Common myeloid progenitor, CD34-positive (primary cell): ENCODE measurements at regions not wholly inside any gene's neighbourhood (a gene's known extent, or its start where the extent isn't known, plus 50 kb on each side); places are given as distances from the start of the nearest gene placed in this dataset.

Experiments
- CTCF ChIA-PET: fragments of 350-600 bp; sonication (Branson Sonifier 250); formaldehyde crosslinking; loops from one replicate; lab custom pipeline; 2021; ENCODE audit warnings: antibody characterized with exemption; lab: Charles Lee
- POLR2A ChIA-PET: fragments of 350-600 bp; sonication (Branson Sonifier 250); formaldehyde crosslinking; loops from one replicate; lab custom pipeline; 2021; ENCODE audit warnings: antibody characterized with exemption; lab: Charles Lee
- DNase-seq, 3 donors: peaks; one replicate each; pipeline versions ENCODE4 v3.0.0 to v3.0.0-alpha.2; 2013
- H3K27ac ChIP-seq, 2 experiments: 1 replicate in 1 of 2; 2 replicates in 1 of 2; pipeline ENCODE4 v1.7.0; 2013; ENCODE audit warnings: inconsistent platforms in 2 of 2, low read length in 2 of 2, mild to moderate bottlenecking in 2 of 2, low read depth in 1 of 2, moderate library complexity in 1 of 2; ENCODE audit not compliant: severe bottlenecking in 2 of 2, insufficient read depth in 1 of 2, poor library complexity in 1 of 2
- H3K27me3 ChIP-seq, 5 experiments: replicated peaks in 2 of 5; 1 replicate in 3 of 5; 2 replicates in 2 of 5; pipeline versions ENCODE4 v1.6.1 to v1.7.0; 2013; ENCODE audit warnings: low read length in 4 of 5, mild to moderate bottlenecking in 2 of 5, moderate library complexity in 2 of 5, inconsistent platforms in 1 of 5; ENCODE audit not compliant: insufficient read depth in 5 of 5, control insufficient read depth in 4 of 5
- H3K36me3 ChIP-seq, 4 experiments: 1 replicate in 2 of 4; 2 replicates in 2 of 4; pipeline versions ENCODE4 v1.6.1 to v1.7.0; 2013; ENCODE audit warnings: low read length in 3 of 4, control low read depth in 1 of 4, mild to moderate bottlenecking in 1 of 4; ENCODE audit not compliant: control insufficient read depth in 4 of 4, insufficient read depth in 4 of 4
- H3K4me1 ChIP-seq, 4 experiments: 1 replicate in 3 of 4; 2 replicates in 1 of 4; pipeline versions ENCODE4 v1.6.1 to v1.7.1; 2013; ENCODE audit warnings: low read length in 3 of 4, mild to moderate bottlenecking in 3 of 4, control low read depth in 1 of 4, inconsistent platforms in 1 of 4, moderate library complexity in 1 of 4; ENCODE audit not compliant: control insufficient read depth in 4 of 4, insufficient read depth in 4 of 4; ENCODE audit errors: control extremely low read depth in 1 of 4
- H3K4me3 ChIP-seq, 7 experiments: 1 replicate in 4 of 7; 2 replicates in 3 of 7; pipeline versions ENCODE4 v1.5.1 to v1.7.0; 2013; ENCODE audit warnings: mild to moderate bottlenecking in 7 of 7, low read length in 6 of 7, moderate library complexity in 6 of 7, inconsistent platforms in 2 of 7, low read depth in 2 of 7, control low read depth in 1 of 7; ENCODE audit not compliant: insufficient read depth in 4 of 7, control insufficient read depth in 1 of 7; ENCODE audit errors: extremely low read depth in 1 of 7
- H3K9me3 ChIP-seq, 5 experiments: 1 replicate in 4 of 5; 2 replicates in 1 of 5; pipeline versions ENCODE4 v1.6.1 to v1.7.1; 2013; ENCODE audit warnings: low read length in 4 of 5, mild to moderate bottlenecking in 2 of 5, inconsistent platforms in 1 of 5, low read depth in 1 of 5, moderate library complexity in 1 of 5; ENCODE audit not compliant: control insufficient read depth in 4 of 5, insufficient read depth in 2 of 5; ENCODE audit errors: control extremely low read depth in 1 of 5
- WGBS: methylation state at CpG from one replicate; pipeline ENCODE4 v1.1.5; 2013; ENCODE audit not compliant: insufficient coverage; 5-methylcytosine and 5-hydroxymethylcytosine counted together

GRCh38 chr13:87459419-87459818 is 211.8 kb upstream of the SLITRK5 start:
- POLR2A ChIA-PET, result no interaction called here
- no CpG with 5 or more reads among the region's 1 CpG for WGBS
- DNase-seq, result no peak
- Histone ChIP-seq H3K36me3 (no peaks in the 10 kb centered on the region), H3K27me3 (no peaks in the 10 kb centered on the region), H3K9me3 (no peaks in the 10 kb centered on the region), H3K4me3 (no peak overlapping the region), H3K4me1 (no peaks in the 10 kb centered on the region), H3K27ac (no peak overlapping the region)
- CTCF ChIA-PET, result no interaction called here

DNA sequence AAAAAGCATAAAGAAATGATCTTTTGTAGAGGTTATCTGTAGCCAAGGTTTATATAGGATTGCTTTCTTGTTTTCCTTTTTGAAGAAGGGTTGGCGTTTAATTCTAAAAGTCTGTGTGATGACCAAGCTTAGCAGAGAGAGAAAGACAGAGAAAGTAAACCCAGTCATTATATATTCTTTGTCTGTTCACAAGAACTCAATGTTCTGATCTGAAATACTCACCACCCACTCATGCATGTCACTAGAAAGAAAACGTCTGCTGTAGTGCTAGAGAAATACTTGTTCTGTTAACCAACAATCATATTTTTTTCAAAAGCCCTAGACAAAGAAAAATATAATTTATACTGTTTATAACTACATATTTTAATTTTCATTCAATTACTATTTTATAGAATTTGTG is 173.7 kb upstream of the SLITRK5 start:
- POLR2A ChIA-PET, result no interaction called here

DNA sequence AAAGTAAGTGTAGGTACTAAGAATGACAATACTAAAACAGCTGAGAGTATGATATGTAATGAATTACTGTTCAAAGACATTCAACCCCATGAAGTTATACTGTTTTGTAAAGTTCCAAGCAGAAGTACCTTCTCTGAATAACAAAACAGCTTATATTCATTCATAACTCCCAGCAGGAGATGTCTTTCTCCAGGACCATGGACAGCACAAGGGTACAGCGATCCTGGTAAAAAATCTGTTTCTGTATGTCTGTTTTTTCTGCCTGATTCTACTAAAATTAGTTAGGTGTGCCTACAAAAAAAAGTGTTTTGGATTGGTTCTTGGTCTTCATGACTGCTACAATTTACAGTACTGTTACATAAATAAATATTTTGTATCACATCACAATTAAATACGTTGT is 172.5 kb upstream of the SLITRK5 start:
- CTCF ChIA-PET, result no interaction called here
- H3K9me3 ChIP-seq, result no peaks in the 10 kb centered on the region
- H3K27me3 ChIP-seq, result no peaks in the 10 kb centered on the region
- no peak overlapping the region for H3K27ac ChIP-seq
- no CpG with 5 or more reads among the region's 2 CpGs for WGBS
- peak in 2 of 3 donors; percentile 1 to 10 for DNase-seq
- no peaks in the 10 kb centered on the region for H3K4me1 ChIP-seq
- no peak overlapping the region for H3K4me3 ChIP-seq
- POLR2A ChIA-PET, result no interaction called here
- H3K36me3 ChIP-seq, result no peaks in the 10 kb centered on the region

More for the DNA sequence above, 173.7 kb upstream of the SLITRK5 start:
- no peak for DNase-seq
- no peaks in the 10 kb centered on the region for H3K27me3 ChIP-seq
- H3K9me3 ChIP-seq, result no peaks in the 10 kb centered on the region
- H3K4me3 ChIP-seq, result no peak overlapping the region
- no peaks in the 10 kb centered on the region for H3K4me1 ChIP-seq
- no CpG with 5 or more reads among the region's 2 CpGs for WGBS
- CTCF ChIA-PET, result no interaction called here
- no peaks in the 10 kb centered on the region for H3K36me3 ChIP-seq
- H3K27ac ChIP-seq, result no peak overlapping the region

DNA sequence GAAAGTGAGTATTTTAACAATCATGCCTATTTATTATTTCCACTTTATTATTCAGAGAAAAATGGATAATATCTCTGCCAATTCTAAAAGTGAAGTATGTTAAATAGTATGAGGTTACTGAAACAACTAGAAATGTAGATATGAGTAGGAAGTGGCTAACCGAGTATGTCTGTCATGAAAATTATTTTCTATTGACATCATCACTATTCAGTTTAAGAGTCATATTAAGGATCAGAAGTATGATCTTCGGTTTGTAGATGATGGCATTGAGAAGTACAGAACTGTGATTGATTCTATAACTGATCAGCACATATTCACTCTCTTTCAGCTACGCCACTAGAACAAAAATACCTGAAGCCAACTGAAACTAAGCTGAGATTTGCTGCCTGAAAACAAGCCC is 146.4 kb upstream of the SLITRK5 start:
- Histone ChIP-seq H3K4me3 (no peak overlapping the region), H3K27ac (no peak overlapping the region), H3K36me3 (no peaks in the 10 kb centered on the region), H3K27me3 (no peaks in the 10 kb centered on the region), H3K9me3 (no peaks in the 10 kb centered on the region), H3K4me1 (no peaks in the 10 kb centered on the region)
- 100% methylated on average over 1 of the region's 3 CpGs for WGBS
- ChIA-PET POLR2A (no interaction called here), CTCF (no interaction called here)
- DNase-seq, result no peak

DNA sequence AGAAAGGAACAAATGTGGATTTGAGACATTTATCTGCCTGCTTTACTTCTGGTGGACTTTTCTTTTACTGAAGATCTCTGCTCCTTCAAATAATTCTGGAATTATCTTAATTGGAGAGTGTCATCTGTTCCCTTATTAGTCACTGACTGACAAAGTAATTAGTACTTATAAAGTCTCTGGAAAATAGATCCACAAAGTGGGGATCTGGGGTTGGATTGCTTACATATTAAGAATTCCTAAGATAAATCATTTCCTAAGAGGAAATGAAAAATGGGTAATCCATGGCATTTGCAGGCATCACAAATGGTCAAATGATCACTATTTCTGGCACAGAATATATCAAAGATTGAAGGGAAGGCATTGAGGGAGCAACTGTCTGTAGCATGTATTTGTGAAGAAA is 137.4 kb upstream of the SLITRK5 start:
- ChIA-PET POLR2A (no interaction called here), CTCF (no interaction called here)

GRCh38 chr13:87535911-87536310 is 135.3 kb upstream of the SLITRK5 start:
- 80% methylated on average over 1 of the region's 1 CpG for WGBS

More for the DNA sequence above, 137.4 kb upstream of the SLITRK5 start:
- Histone ChIP-seq H3K27me3 (no peaks in the 10 kb centered on the region), H3K4me1 (no peaks in the 10 kb centered on the region), H3K9me3 (no peaks in the 10 kb centered on the region), H3K27ac (no peak overlapping the region), H3K36me3 (no peaks in the 10 kb centered on the region), H3K4me3 (no peak overlapping the region)
- DNase-seq, result no peak

DNA sequence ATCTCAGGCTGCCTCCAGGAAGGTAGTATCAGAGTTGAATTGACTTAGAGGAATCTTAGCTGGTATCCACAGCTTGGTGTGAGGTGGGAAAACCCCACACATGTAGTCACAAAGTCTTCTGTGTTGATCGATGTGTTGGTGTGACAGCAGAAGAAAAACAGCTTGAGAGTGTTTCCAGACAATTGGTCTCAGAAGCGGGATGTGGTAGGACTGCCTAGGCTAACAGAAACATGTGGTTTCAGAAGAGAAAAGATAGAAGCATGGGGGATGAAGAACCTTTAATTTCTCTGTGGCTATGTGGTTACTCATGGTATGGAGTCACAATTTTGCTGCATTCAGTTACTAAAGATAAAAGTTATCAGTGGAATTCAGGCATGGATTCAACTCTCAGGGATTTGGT is 134.7 kb upstream of the SLITRK5 start:
- Histone ChIP-seq H3K27me3 (no peaks in the 10 kb centered on the region), H3K27ac (no peak overlapping the region), H3K36me3 (no peaks in the 10 kb centered on the region), H3K4me3 (no peak overlapping the region), H3K9me3 (no peaks in the 10 kb centered on the region), H3K4me1 (no peaks in the 10 kb centered on the region)
- CTCF ChIA-PET, result no interaction called here
- POLR2A ChIA-PET, result interaction anchor here (0.7 kb wide), 1 partner anchor 517 kb away, joined by 3 read pairs; no protein-coding TSS in a partner anchor
- WGBS, result 95% methylated on average over 2 of the region's 2 CpGs
- DNase-seq, result peak in 2 of 3 donors; percentile 19 to 35

More at GRCh38 chr13:87535911-87536310, 135.3 kb upstream of the SLITRK5 start:
- DNase-seq, result no peak
- ChIA-PET CTCF (no interaction called here), POLR2A (interaction anchor here (0.7 kb wide), 1 partner anchor 517 kb away, joined by 3 read pairs; no protein-coding TSS in a partner anchor)
- Histone ChIP-seq H3K36me3 (no peaks in the 10 kb centered on the region), H3K4me3 (no peak overlapping the region), H3K27ac (no peak overlapping the region), H3K9me3 (no peaks in the 10 kb centered on the region), H3K27me3 (no peaks in the 10 kb centered on the region), H3K4me1 (no peaks in the 10 kb centered on the region)
